DLD1 (cell line): ENCODE measurements at regions not wholly inside any gene's neighbourhood (a gene's known extent, or its start where the extent isn't known, plus 50 kb on each side); places are given as distances from the start of the nearest gene placed in this dataset.
"Not testable (repeated sequence)": the region's sequence is repeated elsewhere in the genome, so short reads cannot be mapped to it uniquely, and the experiment has no call there.

ENCODE experiments used
- in situ Hi-C: cut with HindIII; loops from 2 replicates; pipeline ENCODE4 v1.10.0; 2017; ENCODE audit warnings: low sequenced_read_pairs

GRCh38 chr5:110812639-110813038 lies 73.8 kb downstream of the SLC25A46 start:
- in situ Hi-C loops: no loop called here

GRCh38 chr5:110815916-110816605 lies 77.3 kb downstream of the SLC25A46 start:
- in situ Hi-C loops: no loop called here

- in situ Hi-C loops: no loop called here
Measured at GRCh38 chr5:110817459-110817858, 78.7 kb downstream of the SLC25A46 start.

GRCh38 chr5:110823571-110823970 lies 84.8 kb downstream of the SLC25A46 start:
- in situ Hi-C loops: no loop called here

- in situ Hi-C loops: no loop called here
Measured at GRCh38 chr5:110824936-110825441, 86.2 kb downstream of the SLC25A46 start.

GRCh38 chr5:110832683-110833082 lies 93.9 kb downstream of the SLC25A46 start:
- in situ Hi-C loops: no loop called here

GRCh38 chr5:110834933-110835332 lies 96.1 kb downstream of the SLC25A46 start:
- in situ Hi-C loops: not testable (repeated sequence)

- in situ Hi-C loops: no loop called here
Measured at GRCh38 chr5:110836851-110837250, 98.0 kb downstream of the SLC25A46 start.

GRCh38 chr5:110838357-110838756 lies 99.5 kb downstream of the SLC25A46 start:
- in situ Hi-C loops: not testable (repeated sequence)

GRCh38 chr5:110838961-110839360 lies 100.2 kb downstream of the SLC25A46 start:
- in situ Hi-C loops: no loop called here

- in situ Hi-C loops: no loop called here
Measured at GRCh38 chr5:110840347-110840960, 101.6 kb downstream of the SLC25A46 start.

- in situ Hi-C loops: no loop called here
Measured at GRCh38 chr5:110841137-110841536, 102.3 kb downstream of the SLC25A46 start.

- in situ Hi-C loops: no loop called here
Measured at GRCh38 chr5:110842948-110843347, 104.1 kb downstream of the SLC25A46 start.

- in situ Hi-C loops: no loop called here
Measured at GRCh38 chr5:110844251-110844650, 105.4 kb downstream of the SLC25A46 start.

- in situ Hi-C loops: no loop called here
Measured at GRCh38 chr5:110846398-110847001, 107.7 kb downstream of the SLC25A46 start.

- in situ Hi-C loops: no loop called here
Measured at GRCh38 chr5:110851357-110851756, 112.5 kb downstream of the SLC25A46 start.

GRCh38 chr5:110852053-110852452 lies 113.2 kb downstream of the SLC25A46 start:
- in situ Hi-C loops: no loop called here

GRCh38 chr5:110852541-110852940 lies 113.7 kb downstream of the SLC25A46 start:
- in situ Hi-C loops: no loop called here

- in situ Hi-C loops: no loop called here
Measured at GRCh38 chr5:110853267-110853666, 114.5 kb downstream of the SLC25A46 start.

GRCh38 chr5:110854200-110854599 lies 115.4 kb downstream of the SLC25A46 start:
- in situ Hi-C loops: no loop called here

- in situ Hi-C loops: no loop called here
Measured at GRCh38 chr5:110855961-110856360, 117.2 kb downstream of the SLC25A46 start.
